AG08396 (cell line): ENCODE measurements at regions not wholly inside any gene's neighbourhood (a gene's known extent, or its start where the extent isn't known, plus 50 kb on each side); places are given as distances from the start of the nearest gene placed in this dataset.
"Not testable (repeated sequence)": the region's sequence is repeated elsewhere in the genome, so short reads cannot be mapped to it uniquely, and the experiment has no call there.

Experiments used
- DNase-seq: peaks from one replicate; pipeline ENCODE4 v3.0.0; 2012; ENCODE audit warnings: low spot score, mixed read lengths

- DNase-seq = no peak
These were observed 351.1 kb upstream of the IRX2 start for GRCh38 chr5:3102531-3102930.

- no peak for DNase-seq
These were observed 350.1 kb upstream of the IRX2 start for GRCh38 chr5:3101561-3101960.

- no peak for DNase-seq
These were observed 349.6 kb upstream of the IRX2 start for GRCh38 chr5:3100921-3101551.

- no peak for DNase-seq
These were observed 348.5 kb upstream of the IRX2 start for GRCh38 chr5:3099954-3100353.

- no peak for DNase-seq
These were observed 348.0 kb upstream of the IRX2 start for GRCh38 chr5:3099526-3099925.

- DNase-seq = no peak
These were observed 347.3 kb upstream of the IRX2 start for GRCh38 chr5:3098821-3099220.

GRCh38 chr5:3092664-3093063 lies 341.2 kb upstream of the IRX2 start:
- DNase-seq = no peak

- DNase-seq = no peak
These were observed 340.7 kb upstream of the IRX2 start for GRCh38 chr5:3092211-3092610.

- no peak for DNase-seq
These were observed 339.7 kb upstream of the IRX2 start for GRCh38 chr5:3091040-3091774.

GRCh38 chr5:3090305-3090704 lies 338.8 kb upstream of the IRX2 start:
- DNase-seq = not testable (repeated sequence)

- DNase-seq = no peak
These were observed 328.9 kb upstream of the IRX2 start for GRCh38 chr5:3080366-3080765.

- DNase-seq = no peak
These were observed 326.2 kb upstream of the IRX2 start for GRCh38 chr5:3077684-3078083.

- DNase-seq = no peak
These were observed 323.8 kb upstream of the IRX2 start for GRCh38 chr5:3075309-3075708.

- no peak for DNase-seq
These were observed 316.9 kb upstream of the IRX2 start for GRCh38 chr5:3068401-3068800.

- no peak for DNase-seq
These were observed 308.8 kb upstream of the IRX2 start for GRCh38 chr5:3060283-3060682.

- DNase-seq = no peak
These were observed 308.0 kb upstream of the IRX2 start for GRCh38 chr5:3059488-3059887.

GRCh38 chr5:3058942-3059341 lies 307.5 kb upstream of the IRX2 start:
- no peak for DNase-seq

- no peak for DNase-seq
These were observed 305.4 kb upstream of the IRX2 start for GRCh38 chr5:3056866-3057265.

GRCh38 chr5:3051400-3051799 lies 299.9 kb upstream of the IRX2 start:
- no peak for DNase-seq

GRCh38 chr5:3050863-3051262 lies 299.4 kb upstream of the IRX2 start:
- no peak for DNase-seq

GRCh38 chr5:3049261-3049660 lies 297.8 kb upstream of the IRX2 start:
- DNase-seq = no peak

- no peak for DNase-seq
These were observed 295.8 kb upstream of the IRX2 start for GRCh38 chr5:3047212-3047774.

- DNase-seq = no peak
These were observed 292.1 kb upstream of the IRX2 start for GRCh38 chr5:3043600-3043999.

- DNase-seq = no peak
These were observed 289.5 kb upstream of the IRX2 start for GRCh38 chr5:3041001-3041400.
